Activated CD8-positive, alpha-beta memory T cell treated with anti-CD3 and anti-CD28 coated beads, Interleukin-2, amount 10 ng/mL, durations not matched to agents 7 days and 5 days (primary cell): ENCODE measurements at regions not wholly inside any gene's neighbourhood (a gene's known extent, or its start where the extent isn't known, plus 50 kb on each side); places are given as distances from the start of the nearest gene placed in this dataset.
"Not testable (repeated sequence)": the region's sequence is repeated elsewhere in the genome, so short reads cannot be mapped to it uniquely, and the experiment has no call there.

Experiments
- ATAC-seq: fragments of 150-1000 bp; cut with Tn5 transposase; one replicate; pipeline ENCODE4 v1.10.0; 2021; ENCODE audit warnings: moderate library complexity
- CTCF ChIA-PET: fragments of 350-600 bp; sonication (Branson Sonifier 250); formaldehyde crosslinking; loops from one replicate; lab custom pipeline; 2021; ENCODE audit warnings: antibody characterized with exemption; lab: Charles Lee
- DNase-seq: peaks from one replicate; pipeline ENCODE4 v3.0.0-alpha.2; 2020
- H3K27ac Mint-ChIP-seq: one replicate; pipeline ENCODE4 v1.8.0; 2021; ENCODE audit warnings: mild to moderate bottlenecking, mixed read lengths
- H3K27me3 Mint-ChIP-seq: one replicate; pipeline ENCODE4 v1.8.0; 2021; ENCODE audit warnings: mixed read lengths
- H3K36me3 Mint-ChIP-seq: one replicate; pipeline ENCODE4 v1.8.0; 2021; ENCODE audit warnings: mild to moderate bottlenecking, mixed read lengths
- H3K4me1 Mint-ChIP-seq: one replicate; pipeline ENCODE4 v1.8.0; 2021; ENCODE audit warnings: mixed read lengths
- H3K4me3 Mint-ChIP-seq: one replicate; pipeline ENCODE4 v1.8.0; 2021; ENCODE audit warnings: mild to moderate bottlenecking, moderate library complexity, mixed read lengths
- H3K9me3 Mint-ChIP-seq: one replicate; pipeline ENCODE4 v1.8.0; 2022; ENCODE audit warnings: low read depth, mixed read lengths

GRCh38 chr6:140276133-140276532, 901.7 kb upstream of the CITED2 start:
- CTCF ChIA-PET: no interaction called here
- H3K27ac Mint-ChIP-seq: no peak overlapping the region

DNA sequence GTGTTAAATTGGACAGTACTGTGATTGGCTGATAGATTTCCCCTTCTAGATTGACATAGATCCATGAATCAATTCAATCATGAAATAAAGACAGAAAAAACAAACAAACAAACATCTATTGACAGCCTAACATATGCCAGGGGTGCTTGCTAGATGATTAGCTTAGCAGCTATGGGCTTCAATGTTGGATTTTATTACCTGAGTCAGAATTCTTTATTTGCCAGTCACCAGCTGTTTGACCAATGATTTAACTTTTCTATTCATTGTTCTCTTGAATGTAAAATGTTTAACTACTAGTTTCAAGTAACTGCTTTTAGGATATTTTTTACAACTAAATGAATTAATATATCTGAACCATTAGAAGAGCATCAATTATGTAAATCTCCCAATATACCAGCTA, 901.3 kb upstream of the CITED2 start:
- no peak for DNase-seq
- no peaks in the 10 kb centered on the region for H3K4me1 Mint-ChIP-seq
- H3K27me3 Mint-ChIP-seq: no peaks in the 10 kb centered on the region
- H3K27ac Mint-ChIP-seq: no peak overlapping the region
- CTCF ChIA-PET: no interaction called here
- ATAC-seq: no peak
- no peaks in the 10 kb centered on the region for H3K36me3 Mint-ChIP-seq
- no peak overlapping the region for H3K4me3 Mint-ChIP-seq
- H3K9me3 Mint-ChIP-seq: no peaks in the 10 kb centered on the region

More at GRCh38 chr6:140276133-140276532, 901.7 kb upstream of the CITED2 start:
- no peak overlapping the region for H3K4me3 Mint-ChIP-seq
- no peaks in the 10 kb centered on the region for H3K4me1 Mint-ChIP-seq
- no peaks in the 10 kb centered on the region for H3K36me3 Mint-ChIP-seq
- no peaks in the 10 kb centered on the region for H3K9me3 Mint-ChIP-seq
- no peak for ATAC-seq
- DNase-seq: no peak
- H3K27me3 Mint-ChIP-seq: no peaks in the 10 kb centered on the region

DNA sequence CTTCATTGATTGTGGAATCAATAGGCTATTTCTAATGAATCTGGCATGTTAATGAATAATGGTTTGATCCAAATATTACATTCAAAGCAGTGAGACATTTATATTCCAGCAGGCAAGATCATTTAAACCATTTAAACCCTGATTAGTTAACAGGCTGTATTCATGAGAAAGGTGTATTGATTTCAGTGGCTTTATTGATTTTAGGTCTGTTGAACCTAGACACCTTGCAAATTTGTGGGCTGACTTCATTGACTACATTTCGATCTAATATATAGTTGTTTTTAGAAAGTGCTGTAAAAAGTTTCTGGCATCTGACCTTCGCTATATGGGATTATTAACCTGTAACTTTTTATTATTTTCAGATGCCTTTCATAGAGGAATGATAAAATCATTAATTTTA, 900.1 kb upstream of the CITED2 start:
- no peaks in the 10 kb centered on the region for H3K36me3 Mint-ChIP-seq
- no peaks in the 10 kb centered on the region for H3K9me3 Mint-ChIP-seq
- no peak for ATAC-seq
- CTCF ChIA-PET: interaction anchor here (0.6 kb wide), 1 partner anchor 25 kb away, joined by 3 read pairs; no protein-coding TSS in a partner anchor
- no peaks in the 10 kb centered on the region for H3K4me1 Mint-ChIP-seq
- H3K27ac Mint-ChIP-seq: no peak overlapping the region
- no peaks in the 10 kb centered on the region for H3K27me3 Mint-ChIP-seq
- DNase-seq: no peak
- no peak overlapping the region for H3K4me3 Mint-ChIP-seq

GRCh38 chr6:140271759-140272377, 897.4 kb upstream of the CITED2 start:
- DNase-seq (no peak), ATAC-seq (no peak)
- Mint-ChIP-seq H3K9me3 (no peaks in the 10 kb centered on the region), H3K4me1 (no peaks in the 10 kb centered on the region), H3K36me3 (no peaks in the 10 kb centered on the region), H3K27me3 (no peaks in the 10 kb centered on the region), H3K27ac (no peak overlapping the region), H3K4me3 (no peak overlapping the region)
- CTCF ChIA-PET: no interaction called here

DNA sequence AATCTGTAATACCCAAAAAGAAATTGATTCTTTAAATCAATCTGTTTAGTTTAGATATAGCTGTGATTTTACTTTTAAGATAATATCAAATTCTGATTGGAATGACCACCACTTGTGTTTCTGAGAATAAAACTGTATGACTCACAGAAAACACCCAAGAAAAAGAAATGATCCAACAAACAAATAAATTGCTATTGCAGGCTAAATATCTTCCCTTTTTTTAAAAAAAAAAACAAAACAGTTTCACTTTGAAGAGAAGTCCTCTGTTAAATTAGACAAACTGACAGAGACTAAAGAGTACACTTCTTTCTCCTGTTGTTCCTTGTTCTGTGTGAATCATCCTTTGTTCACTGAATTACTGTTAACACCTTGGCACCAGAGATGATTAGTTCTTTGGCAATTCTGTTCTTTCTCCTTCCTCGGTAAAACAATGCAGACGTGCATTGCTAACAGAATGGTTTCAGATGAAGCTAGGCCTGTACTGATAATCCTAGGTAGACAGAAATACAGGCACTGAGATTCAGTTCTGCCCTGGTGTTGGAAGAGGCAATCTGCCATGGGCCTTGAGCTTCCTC, 895.2 kb upstream of the CITED2 start:
- H3K36me3 Mint-ChIP-seq: no peaks in the 10 kb centered on the region
- no peaks in the 10 kb centered on the region for H3K4me1 Mint-ChIP-seq
- CTCF ChIA-PET: no interaction called here
- ATAC-seq: no peak
- no peak overlapping the region for H3K27ac Mint-ChIP-seq
- no peak overlapping the region for H3K4me3 Mint-ChIP-seq
- no peaks in the 10 kb centered on the region for H3K9me3 Mint-ChIP-seq
- no peaks in the 10 kb centered on the region for H3K27me3 Mint-ChIP-seq
- no peak for DNase-seq

DNA sequence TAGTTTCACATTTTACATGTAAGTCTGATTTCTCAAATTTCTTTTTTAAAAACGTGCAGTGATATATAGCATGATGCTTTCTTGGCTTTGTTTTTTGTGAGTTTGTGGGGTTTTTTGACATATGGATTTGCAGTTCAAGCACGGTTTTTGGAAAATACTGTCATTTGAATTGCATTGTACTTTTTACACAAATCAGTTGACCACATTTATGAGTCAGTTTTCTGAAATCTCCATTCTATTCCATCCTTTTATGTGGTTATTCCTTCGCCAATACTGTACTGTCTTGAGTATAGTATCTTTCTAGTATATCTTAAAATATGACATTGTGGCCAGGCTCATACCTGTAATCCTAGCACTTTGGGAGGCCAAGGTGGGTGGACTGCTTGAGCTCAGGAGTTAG, 890.0 kb upstream of the CITED2 start:
- Mint-ChIP-seq H3K27me3 (no peaks in the 10 kb centered on the region), H3K4me3 (no peak overlapping the region), H3K27ac (no peak overlapping the region), H3K36me3 (no peaks in the 10 kb centered on the region), H3K9me3 (no peaks in the 10 kb centered on the region), H3K4me1 (no peaks in the 10 kb centered on the region)
- no peak for DNase-seq
- CTCF ChIA-PET: no interaction called here
- ATAC-seq: no peak

DNA sequence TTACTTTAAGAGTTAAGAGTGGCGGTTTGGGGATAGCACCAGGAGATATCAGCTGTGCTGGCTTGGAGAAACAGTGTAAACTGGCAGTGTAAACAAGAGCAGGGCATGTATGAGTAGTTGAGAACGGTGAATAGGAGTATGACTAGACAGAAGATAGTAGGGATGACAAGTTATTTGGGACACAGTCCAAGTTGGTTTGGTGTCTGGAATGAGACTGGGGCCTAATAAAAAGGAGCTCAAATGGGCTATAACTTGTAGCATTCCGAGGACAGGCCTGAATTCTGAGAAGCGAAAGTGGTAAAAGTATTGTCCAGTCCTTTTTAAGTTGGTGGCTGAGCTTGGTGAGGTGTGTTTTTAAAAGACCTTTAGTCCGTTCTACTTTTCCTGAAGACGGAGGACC, 883.9 kb upstream of the CITED2 start:
- H3K4me3 Mint-ChIP-seq, H3K4me1 Mint-ChIP-seq, CTCF ChIA-PET, ATAC-seq, DNase-seq, H3K9me3 Mint-ChIP-seq, H3K36me3 Mint-ChIP-seq, H3K27ac Mint-ChIP-seq, H3K27me3 Mint-ChIP-seq: not testable (repeated sequence)

- DNase-seq (no peak), ATAC-seq (no peak)
- no peaks in the 10 kb centered on the region for H3K4me1 Mint-ChIP-seq
- no peak overlapping the region for H3K27ac Mint-ChIP-seq
- CTCF ChIA-PET: no interaction called here
- H3K36me3 Mint-ChIP-seq: no peaks in the 10 kb centered on the region
- H3K9me3 Mint-ChIP-seq: no peaks in the 10 kb centered on the region
- peaks cover 5% of the 10 kb centered on the region for H3K27me3 Mint-ChIP-seq
- no peak overlapping the region for H3K4me3 Mint-ChIP-seq
These were observed 881.8 kb upstream of the CITED2 start for GRCh38 chr6:140256248-140256647.

DNA sequence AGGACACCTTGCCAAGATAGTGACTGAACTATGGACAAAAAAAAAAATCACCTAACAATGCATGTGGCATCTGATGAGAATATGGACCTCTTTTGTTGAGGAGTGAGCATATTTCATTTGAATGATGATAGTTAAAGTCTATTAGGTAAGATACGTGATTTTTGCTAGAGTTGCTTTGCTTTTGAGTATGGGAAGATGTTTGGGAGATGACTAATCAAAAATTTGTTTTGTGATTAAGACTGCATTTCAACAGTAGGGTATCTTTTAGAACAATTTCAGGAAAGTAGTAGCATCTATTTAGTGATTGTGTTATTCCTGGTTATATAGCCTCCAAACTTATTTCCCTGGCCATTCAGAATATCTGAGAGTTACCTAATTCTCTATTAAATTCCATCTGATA, 878.6 kb upstream of the CITED2 start:
- Mint-ChIP-seq H3K9me3 (no peaks in the 10 kb centered on the region), H3K4me1 (no peaks in the 10 kb centered on the region), H3K27ac (no peak overlapping the region), H3K36me3 (no peaks in the 10 kb centered on the region), H3K4me3 (no peak overlapping the region), H3K27me3 (peaks cover 5% of the 10 kb centered on the region)
- ATAC-seq (no peak), DNase-seq (no peak)
- CTCF ChIA-PET: no interaction called here

DNA sequence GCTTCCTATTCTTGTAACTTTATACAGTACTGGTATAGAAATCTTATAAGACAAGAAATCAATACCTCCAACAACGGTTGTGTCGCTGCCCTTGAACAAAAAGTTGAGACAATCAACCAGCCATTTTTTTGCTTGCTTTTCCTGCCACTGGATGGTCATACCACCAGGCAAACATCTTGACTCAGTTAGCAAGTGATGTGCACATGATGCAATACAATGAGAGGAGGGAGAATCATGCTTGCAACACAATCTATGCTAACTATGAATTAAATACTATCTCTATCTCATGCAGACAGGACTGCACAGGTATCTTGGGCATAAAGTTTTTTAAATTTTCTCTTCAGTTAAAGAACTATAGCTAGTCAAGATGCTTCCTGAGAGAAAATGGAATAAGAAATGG, 877.7 kb upstream of the CITED2 start:
- ATAC-seq: no peak
- H3K27ac Mint-ChIP-seq: no peak overlapping the region
- H3K27me3 Mint-ChIP-seq: peaks cover 5% of the 10 kb centered on the region
- CTCF ChIA-PET: no interaction called here
- H3K36me3 Mint-ChIP-seq: no peaks in the 10 kb centered on the region
- no peaks in the 10 kb centered on the region for H3K4me1 Mint-ChIP-seq
- H3K4me3 Mint-ChIP-seq: no peak overlapping the region
- H3K9me3 Mint-ChIP-seq: no peaks in the 10 kb centered on the region
- DNase-seq: no peak

DNA sequence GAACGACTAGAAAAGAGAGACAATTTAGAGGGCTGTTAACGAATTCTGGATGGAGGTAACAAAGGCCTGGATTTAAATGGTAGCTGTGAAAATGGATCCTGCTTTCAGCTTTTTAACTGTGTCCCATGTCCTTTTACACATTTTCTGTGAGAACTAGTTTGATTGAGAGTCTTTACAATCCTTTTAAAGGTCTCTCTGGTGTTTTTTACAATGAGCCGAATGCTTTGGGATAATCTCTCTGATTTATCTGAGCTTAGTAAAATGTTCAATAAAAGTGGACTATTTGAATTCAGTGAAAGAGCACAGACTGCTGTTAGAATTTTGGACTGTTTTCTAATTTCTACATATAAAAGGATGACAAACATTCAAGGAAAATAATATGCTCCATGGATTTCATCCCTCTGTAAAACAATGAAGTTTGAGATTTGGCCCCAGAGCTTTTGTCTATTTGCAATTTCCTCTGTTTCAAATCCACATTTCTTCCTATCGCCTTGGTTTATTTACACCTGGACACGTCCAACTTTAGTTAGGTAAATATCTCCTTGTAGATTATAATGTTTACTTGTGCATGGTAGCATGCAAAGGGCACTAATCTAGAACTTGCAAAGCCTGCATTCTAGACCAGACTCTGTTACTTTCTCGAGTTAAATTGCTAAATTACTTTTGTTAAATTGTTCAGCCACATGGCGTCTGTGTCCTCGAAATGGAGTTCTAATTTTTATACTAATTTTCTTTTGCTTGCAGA, 871.0 kb upstream of the CITED2 start:
- Mint-ChIP-seq H3K27ac (no peak overlapping the region), H3K4me1 (no peaks in the 10 kb centered on the region), H3K27me3 (no peaks in the 10 kb centered on the region), H3K36me3 (no peaks in the 10 kb centered on the region), H3K9me3 (no peaks in the 10 kb centered on the region), H3K4me3 (no peak overlapping the region)
- ATAC-seq (no peak), DNase-seq (no peak)
- CTCF ChIA-PET: no interaction called here

DNA sequence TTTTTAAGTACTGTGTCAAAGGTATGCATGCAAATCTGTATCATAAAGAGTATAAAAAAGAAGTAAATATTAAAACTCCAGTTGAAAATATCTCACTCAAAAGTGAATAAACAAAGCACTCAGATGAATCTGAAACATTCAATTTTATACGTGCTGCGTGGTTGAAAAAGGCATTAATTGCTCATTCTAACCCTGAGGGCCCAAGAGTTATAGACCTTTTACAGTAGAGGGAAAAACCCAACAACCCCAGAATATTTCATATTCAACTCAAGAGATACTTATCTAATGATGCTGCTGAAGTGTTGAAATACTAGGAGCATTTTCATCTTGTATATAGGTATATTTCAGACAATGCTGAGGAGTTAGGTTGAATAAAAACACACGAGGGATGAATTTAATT, 862.8 kb upstream of the CITED2 start:
- no peaks in the 10 kb centered on the region for H3K27me3 Mint-ChIP-seq
- H3K4me3 Mint-ChIP-seq: no peak overlapping the region
- no peaks in the 10 kb centered on the region for H3K4me1 Mint-ChIP-seq
- DNase-seq (no peak), ATAC-seq (no peak)
- CTCF ChIA-PET: no interaction called here
- H3K36me3 Mint-ChIP-seq: no peaks in the 10 kb centered on the region
- peaks cover 2% of the 10 kb centered on the region for H3K9me3 Mint-ChIP-seq
- H3K27ac Mint-ChIP-seq: no peak overlapping the region

GRCh38 chr6:140236732-140237131, 862.3 kb upstream of the CITED2 start:
- Mint-ChIP-seq H3K4me1 (no peaks in the 10 kb centered on the region), H3K36me3 (no peaks in the 10 kb centered on the region), H3K27me3 (no peaks in the 10 kb centered on the region), H3K4me3 (no peak overlapping the region), H3K27ac (no peak overlapping the region), H3K9me3 (peaks cover 2% of the 10 kb centered on the region)
- ATAC-seq: no peak
- CTCF ChIA-PET: no interaction called here
- DNase-seq: no peak

DNA sequence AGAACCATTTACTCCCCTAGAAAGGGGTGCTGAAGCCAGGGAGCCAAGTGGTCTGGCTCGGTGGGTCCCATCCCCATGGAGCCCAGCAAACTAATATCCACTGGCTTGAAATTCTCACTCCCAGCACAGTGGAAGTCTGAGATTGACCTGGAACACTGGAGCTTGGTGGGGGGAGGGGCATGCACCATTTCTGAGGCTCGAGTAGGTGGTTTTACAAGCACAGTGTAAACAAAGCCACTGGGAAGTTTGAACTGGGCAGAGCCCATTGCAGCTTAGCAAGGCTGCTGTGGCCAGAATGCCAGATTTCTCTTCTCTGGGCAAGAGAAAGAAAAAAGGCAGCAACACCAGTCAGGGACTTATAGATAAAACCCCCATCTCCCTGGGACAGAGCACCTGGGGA, 855.8 kb upstream of the CITED2 start:
- DNase-seq (no peak), ATAC-seq (no peak)
- no peaks in the 10 kb centered on the region for H3K4me1 Mint-ChIP-seq
- CTCF ChIA-PET: no interaction called here
- no peaks in the 10 kb centered on the region for H3K36me3 Mint-ChIP-seq
- no peak overlapping the region for H3K4me3 Mint-ChIP-seq
- no peak overlapping the region for H3K27ac Mint-ChIP-seq
- peaks cover 2% of the 10 kb centered on the region for H3K9me3 Mint-ChIP-seq
- H3K27me3 Mint-ChIP-seq: no peaks in the 10 kb centered on the region
